Bronchial epithelial cell (primary cell): ENCODE measurements at regions not wholly inside any gene's neighbourhood (a gene's known extent, or its start where the extent isn't known, plus 50 kb on each side); places are given as distances from the start of the nearest gene placed in this dataset.

Source experiments
- DNase-seq: peaks from one replicate; pipeline ENCODE4 v3.0.0-alpha.2; 2010; ENCODE audit warnings: low read depth
- FAIRE-seq: peaks from 2 replicates; lab custom pipeline; 2011; peaks lifted over from hg19 to GRCh38; lab: Jason Lieb, UNC
- H3K27me3 ChIP-seq: 2 replicates; pipeline ENCODE4 v1.5.1; 2011; ENCODE audit warnings: low read length; ENCODE audit not compliant: control insufficient read depth, insufficient read depth
- H3K36me3 ChIP-seq: 2 replicates; pipeline ENCODE4 v1.5.1; 2011; ENCODE audit warnings: low read length; ENCODE audit not compliant: control insufficient read depth, insufficient read depth
- H3K4me3 ChIP-seq: 2 replicates; pipeline ENCODE4 v1.5.1; 2011; ENCODE audit warnings: mild to moderate bottlenecking, low read depth, low read length, control low read depth
- TF ChIP-seq, protein P1 (sequence below): IDR thresholded peaks from 2 replicates; pipeline ENCODE4 v1.5.1; 2011; ENCODE audit warnings: mild to moderate bottlenecking, moderate library complexity, low read length, control low read depth, inconsistent platforms; ENCODE audit not compliant: insufficient read depth, severe bottlenecking

- H3K4me3 ChIP-seq, result no peak overlapping the region
- no peaks in the 10 kb centered on the region for H3K27me3 ChIP-seq
- FAIRE-seq, result peak; percentile 86
- TF ChIP-seq, protein P1, sequence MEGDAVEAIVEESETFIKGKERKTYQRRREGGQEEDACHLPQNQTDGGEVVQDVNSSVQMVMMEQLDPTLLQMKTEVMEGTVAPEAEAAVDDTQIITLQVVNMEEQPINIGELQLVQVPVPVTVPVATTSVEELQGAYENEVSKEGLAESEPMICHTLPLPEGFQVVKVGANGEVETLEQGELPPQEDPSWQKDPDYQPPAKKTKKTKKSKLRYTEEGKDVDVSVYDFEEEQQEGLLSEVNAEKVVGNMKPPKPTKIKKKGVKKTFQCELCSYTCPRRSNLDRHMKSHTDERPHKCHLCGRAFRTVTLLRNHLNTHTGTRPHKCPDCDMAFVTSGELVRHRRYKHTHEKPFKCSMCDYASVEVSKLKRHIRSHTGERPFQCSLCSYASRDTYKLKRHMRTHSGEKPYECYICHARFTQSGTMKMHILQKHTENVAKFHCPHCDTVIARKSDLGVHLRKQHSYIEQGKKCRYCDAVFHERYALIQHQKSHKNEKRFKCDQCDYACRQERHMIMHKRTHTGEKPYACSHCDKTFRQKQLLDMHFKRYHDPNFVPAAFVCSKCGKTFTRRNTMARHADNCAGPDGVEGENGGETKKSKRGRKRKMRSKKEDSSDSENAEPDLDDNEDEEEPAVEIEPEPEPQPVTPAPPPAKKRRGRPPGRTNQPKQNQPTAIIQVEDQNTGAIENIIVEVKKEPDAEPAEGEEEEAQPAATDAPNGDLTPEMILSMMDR, result no peak
- no peak for DNase-seq
- H3K36me3 ChIP-seq, result no peaks in the 10 kb centered on the region
These were observed 111.1 kb upstream of the PEG3 start for GRCh38 chr19:56951672-56952071.

- no peaks in the 10 kb centered on the region for H3K36me3 ChIP-seq
- DNase-seq (no peak), FAIRE-seq (no peak)
- H3K27me3 ChIP-seq, result no peaks in the 10 kb centered on the region
- TF ChIP-seq, protein P1, result no peak
- H3K4me3 ChIP-seq, result no peak overlapping the region
These were observed 112.9 kb upstream of the PEG3 start for GRCh38 chr19:56953470-56953869.

- no peak for DNase-seq
- TF ChIP-seq, protein P1, result no peak
- Histone ChIP-seq H3K36me3 (no peaks in the 10 kb centered on the region), H3K4me3 (no peak overlapping the region), H3K27me3 (no peaks in the 10 kb centered on the region)
- no peak for FAIRE-seq
These were observed 115.2 kb upstream of the PEG3 start for GRCh38 chr19:56955637-56956216.

DNA sequence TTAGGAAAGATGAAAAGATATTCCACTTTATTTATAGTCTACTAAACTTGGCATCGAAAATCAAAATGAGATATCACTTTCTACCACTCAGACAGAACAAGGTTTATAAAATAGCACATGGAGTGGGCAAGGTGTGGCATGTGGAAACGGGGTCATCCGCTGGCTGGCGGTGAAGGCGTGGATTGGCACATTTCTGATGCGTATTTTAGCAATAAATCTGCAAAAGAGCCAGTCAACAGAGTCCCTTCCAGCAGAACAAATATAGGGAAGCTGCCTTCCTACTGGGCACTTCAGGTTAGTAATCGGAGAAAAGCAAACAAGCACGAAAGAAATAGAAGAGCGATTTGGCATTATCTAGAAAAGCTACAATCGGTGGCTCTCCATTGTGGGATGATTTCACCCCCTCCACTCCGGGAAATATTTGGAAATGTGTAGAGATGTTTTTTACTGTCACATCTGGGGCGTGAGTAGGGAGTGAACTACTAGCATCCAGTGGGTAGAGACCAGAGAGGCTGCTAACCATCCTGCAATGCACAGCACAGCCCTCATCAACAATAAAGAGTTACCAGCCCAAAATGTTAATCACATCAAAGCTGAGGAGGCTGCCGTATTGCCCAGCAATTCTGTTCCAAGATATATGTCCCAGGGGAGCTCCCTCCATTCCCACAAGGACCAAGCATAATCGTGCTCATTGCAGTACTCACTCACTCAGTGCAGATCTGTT lies 116.1 kb upstream of the PEG3 start:
- Histone ChIP-seq H3K27me3 (no peaks in the 10 kb centered on the region), H3K36me3 (no peaks in the 10 kb centered on the region), H3K4me3 (no peak overlapping the region)
- FAIRE-seq (no peak), DNase-seq (no peak)
- TF ChIP-seq, protein P1, result no peak

- no peak for FAIRE-seq
These were observed 118.7 kb upstream of the PEG3 start for GRCh38 chr19:56959205-56959604.

More at GRCh38 chr19:56959205-56959604, 118.7 kb upstream of the PEG3 start:
- H3K36me3 ChIP-seq, result no peaks in the 10 kb centered on the region
- TF ChIP-seq, protein P1, result no peak
- H3K4me3 ChIP-seq, result no peak overlapping the region
- no peak for DNase-seq
- H3K27me3 ChIP-seq, result no peaks in the 10 kb centered on the region
